PC-9 (cell line): ENCODE measurements at regions not wholly inside any gene's neighbourhood (a gene's known extent, or its start where the extent isn't known, plus 50 kb on each side); places are given as distances from the start of the nearest gene placed in this dataset.
"Not testable (repeated sequence)": the region's sequence is repeated elsewhere in the genome, so short reads cannot be mapped to it uniquely, and the experiment has no call there.

Experiments
- BruUV-seq: library from RNA; stranded (reverse); fragments of 400-500 nt; replicated peaks from 2 replicates; lab custom pipeline; 2021; lab: Mats Ljungman, UMichigan
- CTCF ChIA-PET: fragments of 300-600 bp; sonication (Branson Sonifier 250); formaldehyde crosslinking; loops from one replicate; lab custom pipeline; 2022; ENCODE audit warnings: antibody characterized with exemption; lab: Charles Lee
- POLR2A ChIA-PET: fragments of 300-600 bp; sonication (Branson Sonifier 250); formaldehyde crosslinking; loops from one replicate; lab custom pipeline; 2022; ENCODE audit warnings: antibody characterized with exemption; ENCODE audit not compliant: unreplicated experiment; lab: Charles Lee
- DNase-seq, 2 experiments: peaks; one replicate each; pipeline versions ENCODE4 v3.0.0 to v3.0.0-alpha.2; 2015 to 2022; ENCODE audit warnings: mixed read lengths in 1 of 2
- H2AFZ ChIP-seq: fragments of 200-600 bp; sonication (generic); 2 replicates; pipeline ENCODE4 v1.8.1; 2017; ENCODE audit warnings: antibody characterized with exemption
- H3F3A ChIP-seq: fragments of 200-600 bp; sonication (generic); 2 replicates; pipeline ENCODE4 v1.8.1; 2017; ENCODE audit warnings: antibody characterized with exemption, mild to moderate bottlenecking, low read depth; ENCODE audit not compliant: insufficient read depth
- H3K27ac ChIP-seq: fragments of 200-600 bp; sonication (generic); 2 replicates; pipeline ENCODE4 v1.6.1; 2016; ENCODE audit warnings: mixed run types
- H3K27me3 ChIP-seq: fragments of 200-600 bp; sonication (generic); 2 replicates; pipeline ENCODE4 v1.6.1; 2016; ENCODE audit warnings: low read depth, mixed run types; ENCODE audit not compliant: insufficient read depth
- H3K36me3 ChIP-seq: fragments of 200-600 bp; sonication (generic); 2 replicates; pipeline ENCODE4 v1.6.1; 2016; ENCODE audit warnings: low read depth, mixed run types
- H3K4me1 ChIP-seq: fragments of 200-600 bp; sonication (generic); replicated peaks from 2 replicates; pipeline ENCODE4 v1.6.1; 2016; ENCODE audit warnings: mixed run types; ENCODE audit not compliant: insufficient read depth
- H3K4me2 ChIP-seq: fragments of 200-600 bp; sonication (generic); 2 replicates; pipeline ENCODE4 v1.6.1; 2017; ENCODE audit warnings: mixed run types
- H3K4me3 ChIP-seq: fragments of 200-600 bp; sonication (generic); 2 replicates; pipeline ENCODE4 v1.6.1; 2016; ENCODE audit warnings: mixed run types
- H3K79me2 ChIP-seq: fragments of 200-600 bp; sonication (generic); 2 replicates; pipeline ENCODE4 v1.6.1; 2017; ENCODE audit warnings: low read depth, mixed run types
- H3K9me2 ChIP-seq: fragments of 200-600 bp; sonication (generic); 2 replicates; pipeline ENCODE4 v1.8.1; 2017; ENCODE audit warnings: mild to moderate bottlenecking; ENCODE audit not compliant: insufficient read depth
- H3K9me3 ChIP-seq: fragments of 200-600 bp; sonication (generic); 2 replicates; pipeline ENCODE4 v1.8.1; 2016; ENCODE audit warnings: low read depth; ENCODE audit not compliant: insufficient read depth
- H4K20me1 ChIP-seq: fragments of 200-600 bp; sonication (generic); 2 replicates; pipeline ENCODE4 v1.8.1; 2017; ENCODE audit not compliant: insufficient read depth
- CTCF ChIP-seq: fragments of 200-600 bp; sonication (generic); conservative IDR thresholded peaks from 2 replicates; pipeline ENCODE4 v1.6.1; 2017; ENCODE audit warnings: mixed run types, antibody characterized with exemption, mild to moderate bottlenecking, moderate library complexity
- EZH2 ChIP-seq: fragments of 200-600 bp; sonication (generic); IDR thresholded peaks from 2 replicates; pipeline ENCODE4 v1.8.0; 2017; ENCODE audit warnings: antibody characterized with exemption, low read depth
- intact Hi-C: fragments of 100-400 bp; cut with micrococcal nuclease; formaldehyde crosslinking; loops from one replicate; pipeline ENCODE4 v1.10.0; 2022; ENCODE audit not compliant: unreplicated experiment

GRCh38 chr6:144568241-144568640 is 283.1 kb downstream of the UTRN start:
- Histone ChIP-seq H3K79me2 (no peaks in the 10 kb centered on the region), H3K4me3 (no peak overlapping the region), H3K27me3 (no peaks in the 10 kb centered on the region), H3K27ac (no peak overlapping the region), H2AFZ (no peak overlapping the region), H3K36me3 (no peaks in the 10 kb centered on the region), H4K20me1 (no peaks in the 10 kb centered on the region), H3K9me3 (no peaks in the 10 kb centered on the region), H3F3A (no peaks in the 10 kb centered on the region), H3K4me1 (no peaks in the 10 kb centered on the region), H3K9me2 (no peaks in the 10 kb centered on the region), H3K4me2 (no peak overlapping the region)
- ChIA-PET CTCF (interaction anchor here (0.7 kb wide), 1 partner anchor 21 kb away, joined by 3 read pairs; no protein-coding TSS in a partner anchor), POLR2A (no interaction called here)
- TF ChIP-seq EZH2: no peak
- TF ChIP-seq CTCF: no peak
- no peak for DNase-seq
- BruUV-seq: no TSS peak
- intact Hi-C loops: no loop called here

GRCh38 chr6:144572541-144572940 is 287.4 kb downstream of the UTRN start:
- H3K4me2 ChIP-seq, POLR2A ChIA-PET, H3K36me3 ChIP-seq, BruUV-seq, H3K9me2 ChIP-seq, intact Hi-C loops, H3K9me3 ChIP-seq, H4K20me1 ChIP-seq, H3K4me3 ChIP-seq, H3K27me3 ChIP-seq, H3F3A ChIP-seq, H3K79me2 ChIP-seq, H3K4me1 ChIP-seq, DNase-seq, CTCF ChIA-PET, H3K27ac ChIP-seq, H2AFZ ChIP-seq: not testable (repeated sequence)

GRCh38 chr6:144574796-144575195 is 289.7 kb downstream of the UTRN start:
- BruUV-seq: no TSS peak
- POLR2A ChIA-PET: no interaction called here
- no peaks in the 10 kb centered on the region for H3K27me3 ChIP-seq
- CTCF ChIA-PET: no interaction called here
- H3F3A ChIP-seq: no peaks in the 10 kb centered on the region
- H4K20me1 ChIP-seq: 0 out of 2 replicates have a peak, but pooled peaks cover 5% of the 10 kb centered on the region
- H3K4me3 ChIP-seq: no peak overlapping the region
- 0 out of 2 replicates have a peak, but pooled peaks cover 6% of the 10 kb centered on the region for H3K36me3 ChIP-seq
- no peak overlapping the region for H3K27ac ChIP-seq
- no peaks in the 10 kb centered on the region for H3K9me2 ChIP-seq
- no peaks in the 10 kb centered on the region for H3K4me1 ChIP-seq
- no peak for TF ChIP-seq EZH2
- TF ChIP-seq CTCF: no peak
- no peak for DNase-seq
- intact Hi-C loops: no loop called here
- no peaks in the 10 kb centered on the region for H3K79me2 ChIP-seq
- H3K4me2 ChIP-seq: no peak overlapping the region
- no peaks in the 10 kb centered on the region for H3K9me3 ChIP-seq
- no peak overlapping the region for H2AFZ ChIP-seq

- POLR2A ChIA-PET: no interaction called here
- 0 out of 2 replicates have a peak, but pooled peaks cover 6% of the 10 kb centered on the region for H3K36me3 ChIP-seq
- H3F3A ChIP-seq: no peaks in the 10 kb centered on the region
- no peak for TF ChIP-seq EZH2
- TF ChIP-seq CTCF: no peak
- H3K4me1 ChIP-seq: no peaks in the 10 kb centered on the region
- no TSS peak for BruUV-seq
- no peaks in the 10 kb centered on the region for H3K79me2 ChIP-seq
- 0 out of 2 replicates have a peak, but pooled peaks cover 5% of the 10 kb centered on the region for H4K20me1 ChIP-seq
- no peak overlapping the region for H3K4me2 ChIP-seq
- H3K9me3 ChIP-seq: no peaks in the 10 kb centered on the region
- no peaks in the 10 kb centered on the region for H3K9me2 ChIP-seq
- no peak overlapping the region for H3K27ac ChIP-seq
- DNase-seq: no peak
- CTCF ChIA-PET: no interaction called here
- H3K4me3 ChIP-seq: no peak overlapping the region
- H2AFZ ChIP-seq: no peak overlapping the region
- intact Hi-C loops: no loop called here
- H3K27me3 ChIP-seq: no peaks in the 10 kb centered on the region
Observed at GRCh38 chr6:144575327-144575726, 290.2 kb downstream of the UTRN start.
